ENCODE measurements at regions not wholly inside any gene's neighbourhood (a gene's known extent, or its start where the extent isn't known, plus 50 kb on each side); places are given as distances from the start of the nearest gene placed in this dataset.

DNA sequence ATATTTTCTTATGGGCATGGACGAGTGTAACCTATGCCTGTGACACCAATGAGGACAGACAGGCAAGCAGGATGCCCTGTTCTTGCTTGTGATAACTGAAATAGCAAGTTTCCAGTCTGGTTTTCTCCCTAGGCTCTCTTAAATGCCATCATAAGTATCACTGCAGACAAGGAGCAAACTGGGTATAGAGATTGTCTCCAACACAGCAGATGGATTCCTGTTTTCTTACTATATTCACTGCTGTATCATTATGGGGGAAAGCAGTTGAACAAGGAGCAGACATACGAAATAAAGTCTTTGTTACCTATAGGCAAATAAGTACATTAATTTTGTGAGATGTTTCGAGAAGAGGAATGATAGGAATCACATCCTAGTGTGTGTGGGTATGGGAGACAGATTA, 178.0 kb upstream of the TBL1XR1 start:
- Mint-ChIP-seq H3K27ac (ENCODE audit: unreplicated experiment) (no peak overlapping the region), H3K9me3 (ENCODE audit: low read depth) (peaks cover 3% of the 10 kb centered on the region), H3K4me1 (ENCODE audit: low read depth) (peaks cover 12% of the 10 kb centered on the region), H3K4me3 (ENCODE audit: unreplicated experiment) (no peak overlapping the region), H3K36me3 (ENCODE audit: low read depth) (peaks cover 2% of the 10 kb centered on the region), H3K27me3 (ENCODE audit: low read depth) (no peaks in the 10 kb centered on the region)
- no peak for DNase-seq (ENCODE audit: low spot score)
- no peak for TF ChIP-seq CTCF (IDR thresholded peaks at IDR 0.05)

DNA sequence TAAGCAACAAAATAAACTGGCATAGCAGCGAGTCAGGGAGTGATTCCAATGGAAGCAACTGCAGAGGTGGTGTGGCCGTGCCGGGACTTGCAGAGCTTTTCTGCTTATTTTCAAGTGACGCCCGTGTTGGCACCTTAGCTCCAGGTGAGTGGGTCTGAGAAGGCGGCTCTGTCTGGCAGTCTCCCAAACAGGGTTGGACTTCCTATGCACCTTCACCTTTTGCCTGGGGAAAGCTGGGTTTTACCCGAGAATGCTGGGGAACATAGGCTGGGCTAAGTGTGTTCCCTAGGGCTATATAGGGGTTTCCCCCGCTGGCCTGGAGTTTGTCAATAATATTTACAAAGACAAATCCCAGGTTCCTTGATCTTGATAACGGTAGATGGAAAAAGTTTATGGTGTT, 179.9 kb upstream of the TBL1XR1 start:
- peaks cover 3% of the 10 kb centered on the region for H3K36me3 Mint-ChIP-seq (ENCODE audit: low read depth)
- H3K27me3 Mint-ChIP-seq (ENCODE audit: low read depth) = no peaks in the 10 kb centered on the region
- peaks cover 12% of the 10 kb centered on the region for H3K4me1 Mint-ChIP-seq (ENCODE audit: low read depth)
- no peak for DNase-seq (ENCODE audit: low spot score)
- no peak overlapping the region for H3K27ac Mint-ChIP-seq (ENCODE audit: unreplicated experiment)
- peaks cover 6% of the 10 kb centered on the region for H3K9me3 Mint-ChIP-seq (ENCODE audit: low read depth)
- H3K4me3 Mint-ChIP-seq (ENCODE audit: unreplicated experiment) = no peak overlapping the region
- TF ChIP-seq CTCF (IDR thresholded peaks at IDR 0.05) = no peak

- peaks cover 4% of the 10 kb centered on the region for H3K36me3 Mint-ChIP-seq (ENCODE audit: low read depth)
- TF ChIP-seq CTCF (IDR thresholded peaks at IDR 0.05) = no peak
- H3K4me1 Mint-ChIP-seq (ENCODE audit: low read depth) = peaks cover 12% of the 10 kb centered on the region
- H3K27me3 Mint-ChIP-seq (ENCODE audit: low read depth) = no peaks in the 10 kb centered on the region
- no peak for DNase-seq (ENCODE audit: low spot score)
- no peak overlapping the region for H3K4me3 Mint-ChIP-seq (ENCODE audit: unreplicated experiment)
- H3K27ac Mint-ChIP-seq (ENCODE audit: unreplicated experiment) = no peak overlapping the region
- H3K9me3 Mint-ChIP-seq (ENCODE audit: low read depth) = peaks cover 9% of the 10 kb centered on the region
These were observed 180.9 kb upstream of the TBL1XR1 start for GRCh38 chr3:177378168-177378567.

DNA sequence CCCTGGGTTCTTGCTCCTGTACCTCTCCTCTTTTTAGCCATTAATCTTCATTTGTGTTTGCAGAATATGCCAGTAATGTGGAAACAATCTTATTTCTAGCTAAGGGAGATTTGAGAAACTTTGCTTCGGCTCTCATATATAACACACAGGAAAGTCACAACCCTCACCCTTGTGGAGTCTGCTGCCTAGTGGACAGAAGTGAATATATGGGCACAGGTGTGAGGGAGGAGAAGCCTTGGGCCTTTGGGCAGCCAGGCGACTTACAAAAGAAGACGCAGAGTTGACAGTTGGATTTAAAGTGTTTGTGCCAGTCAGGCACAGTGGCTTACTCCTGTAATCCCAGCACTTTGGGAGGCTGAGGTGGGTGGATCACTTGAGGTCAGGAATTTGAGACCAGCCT, 181.8 kb upstream of the TBL1XR1 start:
- Mint-ChIP-seq H3K36me3 (ENCODE audit: low read depth) (peaks cover 4% of the 10 kb centered on the region), H3K9me3 (ENCODE audit: low read depth) (peaks cover 9% of the 10 kb centered on the region), H3K4me1 (ENCODE audit: low read depth) (peaks cover 12% of the 10 kb centered on the region), H3K27me3 (ENCODE audit: low read depth) (no peaks in the 10 kb centered on the region), H3K27ac (ENCODE audit: unreplicated experiment) (no peak overlapping the region), H3K4me3 (ENCODE audit: unreplicated experiment) (no peak overlapping the region)
- no peak for TF ChIP-seq CTCF (IDR thresholded peaks at IDR 0.05)
- DNase-seq (ENCODE audit: low spot score) = no peak

GRCh38 chr3:177381070-177381469, 183.8 kb upstream of the TBL1XR1 start:
- TF ChIP-seq CTCF (IDR thresholded peaks at IDR 0.05) = no peak
- no peak overlapping the region for H3K4me3 Mint-ChIP-seq (ENCODE audit: unreplicated experiment)
- H3K36me3 Mint-ChIP-seq (ENCODE audit: low read depth) = peaks cover 4% of the 10 kb centered on the region
- DNase-seq (ENCODE audit: low spot score) = no peak
- no peaks in the 10 kb centered on the region for H3K27me3 Mint-ChIP-seq (ENCODE audit: low read depth)
- no peak overlapping the region for H3K27ac Mint-ChIP-seq (ENCODE audit: unreplicated experiment)
- H3K4me1 Mint-ChIP-seq (ENCODE audit: low read depth) = peaks cover 5% of the 10 kb centered on the region
- H3K9me3 Mint-ChIP-seq (ENCODE audit: low read depth) = peaks cover 11% of the 10 kb centered on the region

All from chondrocyte (in vitro differentiated cells).